IMR-90 (cell line): ENCODE measurements at regions not wholly inside any gene's neighbourhood (a gene's known extent, or its start where the extent isn't known, plus 50 kb on each side); places are given as distances from the start of the nearest gene placed in this dataset.

ENCODE experiments used
- ATAC-seq: fragments of 200-7000 bp; cut with Tn5 transposase; 2 replicates; pipeline ENCODE4 v1.9.1; 2020; ENCODE audit warnings: low read depth, mild to moderate bottlenecking, moderate library complexity
- BruUV-seq: library from RNA; stranded (reverse); fragments of 400-500 nt; replicated peaks from 2 replicates; lab custom pipeline; 2021; lab: Mats Ljungman, UMichigan
- CTCF ChIA-PET: fragments of 300-600 bp; formaldehyde crosslinking; extraction: SDS; loops from one replicate; lab custom pipeline; 2021; ENCODE audit warnings: antibody characterized with exemption; lab: Yijun Ruan, JAX
- POLR2A ChIA-PET: fragments of 300-600 bp; sonication (Branson Sonifier 250); formaldehyde crosslinking; loops from one replicate; lab custom pipeline; 2022; ENCODE audit warnings: antibody characterized with exemption; ENCODE audit not compliant: unreplicated experiment; lab: Charles Lee
- DNase-seq: peaks from one replicate; pipeline ENCODE4 v3.0.0; 2013
- H2AFZ ChIP-seq: replicated peaks from 2 replicates; pipeline ENCODE3; 2013; ENCODE audit warnings: low read length, mild to moderate bottlenecking; ENCODE audit not compliant: poor library complexity
- H2AK5ac ChIP-seq: 2 replicates; pipeline ENCODE4 v1.6.1; 2013; ENCODE audit warnings: low read depth, low read length, inconsistent platforms
- H2AK9ac ChIP-seq: replicated peaks from 2 replicates; pipeline ENCODE3; 2013; ENCODE audit warnings: mild to moderate bottlenecking, low read depth, low read length, moderate library complexity; ENCODE audit not compliant: poor library complexity
- H2BK120ac ChIP-seq: 2 replicates; pipeline ENCODE4 v1.6.1; 2013; ENCODE audit warnings: low read depth, low read length, inconsistent platforms
- H2BK15ac ChIP-seq: 3 replicates; pipeline ENCODE4 v1.6.1; 2013; ENCODE audit warnings: low read depth, low read length, inconsistent platforms
- H2BK20ac ChIP-seq: 2 replicates; pipeline ENCODE4 v1.6.1; 2013; ENCODE audit warnings: low read depth, mild to moderate bottlenecking, inconsistent platforms, low read length, moderate library complexity
- H2BK5ac ChIP-seq: 2 replicates; pipeline ENCODE4 v1.6.1; 2013; ENCODE audit warnings: mild to moderate bottlenecking, low read depth, low read length, inconsistent platforms; ENCODE audit not compliant: poor library complexity, severe bottlenecking
- H3K14ac ChIP-seq: replicated peaks from 2 replicates; pipeline ENCODE4 v1.6.1; 2013; ENCODE audit warnings: low read depth, low read length, inconsistent platforms
- H3K18ac ChIP-seq: 2 replicates; pipeline ENCODE4 v1.6.1; 2013; ENCODE audit warnings: low read depth, low read length, control low read depth
- H3K23ac ChIP-seq: 2 replicates; pipeline ENCODE4 v1.6.1; 2013; ENCODE audit warnings: low read depth, low read length, inconsistent platforms
- H3K27ac ChIP-seq: 2 replicates; pipeline ENCODE4 v1.5.1; 2013; ENCODE audit warnings: mild to moderate bottlenecking, control low read depth, low read length; ENCODE audit not compliant: insufficient read depth
- H3K27me3 ChIP-seq: 2 replicates; pipeline ENCODE4 v1.6.1; 2013; ENCODE audit warnings: low read length; ENCODE audit not compliant: control insufficient read depth, insufficient read depth
- H3K36me3 ChIP-seq: 2 replicates; pipeline ENCODE4 v1.6.1; 2013; ENCODE audit warnings: low read length, mixed read lengths; ENCODE audit not compliant: control insufficient read depth, insufficient read depth
- H3K4ac ChIP-seq: 2 replicates; pipeline ENCODE4 v1.6.1; 2013; ENCODE audit warnings: low read depth, low read length, inconsistent platforms
- H3K4me1 ChIP-seq: 2 replicates; pipeline ENCODE4 v1.6.1; 2013; ENCODE audit warnings: low read length, mixed read lengths; ENCODE audit not compliant: control insufficient read depth, insufficient read depth
- H3K4me2 ChIP-seq: 2 replicates; pipeline ENCODE4 v1.6.1; 2013; ENCODE audit warnings: low read depth, mild to moderate bottlenecking, control low read depth, low read length, moderate library complexity
- H3K4me3 ChIP-seq: 2 replicates; pipeline ENCODE4 v1.5.1; 2013; ENCODE audit warnings: low read depth, mild to moderate bottlenecking, control low read depth, low read length, moderate library complexity; ENCODE audit not compliant: insufficient read depth
- H3K56ac ChIP-seq: 2 replicates; pipeline ENCODE4 v1.6.1; 2013; ENCODE audit warnings: low read length, inconsistent platforms; ENCODE audit not compliant: insufficient read depth; ENCODE audit errors: extremely low read depth
- H3K79me1 ChIP-seq, 2 experiments: 2 replicates each; pipeline ENCODE4 v1.6.1; 2013; ENCODE audit warnings: low read length in 2 of 2, inconsistent platforms in 1 of 2, low read depth in 1 of 2
- H3K9ac ChIP-seq: 2 replicates; pipeline ENCODE4 v1.6.1; 2013; ENCODE audit warnings: low read depth, low read length, control low read depth
- H3K9me1 ChIP-seq: 2 replicates; pipeline ENCODE4 v1.6.1; 2013; ENCODE audit warnings: low read length, inconsistent platforms; ENCODE audit not compliant: insufficient read depth
- H3K9me3 ChIP-seq: 2 replicates; pipeline ENCODE4 v1.6.1; 2013; ENCODE audit warnings: low read length; ENCODE audit not compliant: control insufficient read depth, insufficient read depth
- H4K20me1 ChIP-seq: 2 replicates; pipeline ENCODE4 v1.6.1; 2013; ENCODE audit warnings: low read length, inconsistent platforms; ENCODE audit not compliant: insufficient read depth
- H4K5ac ChIP-seq: 2 replicates; pipeline ENCODE4 v1.6.1; 2013; ENCODE audit warnings: mild to moderate bottlenecking, low read depth, low read length, control low read depth
- H4K8ac ChIP-seq, 2 experiments: 2 replicates each; pipeline ENCODE4 v1.6.1; 2013; ENCODE audit warnings: low read depth in 2 of 2, low read length in 2 of 2, control low read depth in 1 of 2, inconsistent platforms in 1 of 2
- H4K91ac ChIP-seq: 2 replicates; pipeline ENCODE4 v1.6.1; 2013; ENCODE audit warnings: low read depth, low read length, inconsistent platforms; ENCODE audit not compliant: insufficient read depth
- BHLHE40 ChIP-seq: fragments of 150-350 bp; IDR thresholded peaks from 2 replicates; pipeline ENCODE4 v1.6.1; 2016; ENCODE audit warnings: mild to moderate bottlenecking, low read depth, low read length
- CEBPB ChIP-seq: IDR thresholded peaks from 2 replicates; pipeline ENCODE4 v1.6.1; 2012; ENCODE audit warnings: low read depth, low read length, improper control_type of control experiment
- CHD1 ChIP-seq: IDR thresholded peaks from 2 replicates; pipeline ENCODE4 v1.6.1; 2012; ENCODE audit warnings: low read depth, low read length, improper control_type of control experiment
- MAFK ChIP-seq: IDR thresholded peaks from 2 replicates; pipeline ENCODE4 v1.6.1; 2012; ENCODE audit warnings: low read depth, low read length, improper control_type of control experiment
- MAZ ChIP-seq: IDR thresholded peaks from 2 replicates; pipeline ENCODE4 v1.6.1; 2012; ENCODE audit warnings: low read depth, mild to moderate bottlenecking, low read length, improper control_type of control experiment, moderate library complexity, borderline replicate concordance
- MXI1 ChIP-seq: IDR thresholded peaks from 2 replicates; pipeline ENCODE4 v1.6.1; 2012; ENCODE audit warnings: low read depth, mild to moderate bottlenecking, low read length, moderate library complexity, borderline replicate concordance
- NFE2L2 ChIP-seq: fragments of 150-350 bp; IDR thresholded peaks from 2 replicates; pipeline ENCODE4 v1.6.1; 2016; ENCODE audit warnings: low read depth, mild to moderate bottlenecking, low read length
- POLR2A ChIP-seq: IDR thresholded peaks from 2 replicates; pipeline ENCODE4 v1.6.1; 2012; ENCODE audit warnings: mild to moderate bottlenecking, low read depth, low read length
- RAD21 ChIP-seq: IDR thresholded peaks from 2 replicates; pipeline ENCODE4 v1.6.1; 2012; ENCODE audit warnings: low read length, improper control_type of control experiment
- RCOR1 ChIP-seq: IDR thresholded peaks from 2 replicates; pipeline ENCODE4 v1.6.1; 2012; ENCODE audit warnings: mild to moderate bottlenecking, low read length, improper control_type of control experiment; ENCODE audit not compliant: insufficient replicate concordance
- SMC3 ChIP-seq: fragments of 150-350 bp; IDR thresholded peaks from 2 replicates; pipeline ENCODE4 v1.6.1; 2016; ENCODE audit warnings: low read depth, mild to moderate bottlenecking, antibody characterized with exemption, low read length, moderate library complexity
- WGBS, 2 experiments: methylation state at CpG; one replicate each; pipeline versions ENCODE4 v1.1.5 to v1.1.7; 2013; ENCODE audit warnings: missing lambda C conversion rate in 2 of 2; ENCODE audit not compliant: insufficient read length in 1 of 2; ENCODE audit errors: extremely low coverage in 2 of 2; 5-methylcytosine and 5-hydroxymethylcytosine counted together
- dilution Hi-C: fragments of 300-500 bp; cut with HindIII; formaldehyde crosslinking; loops from one replicate; pipeline ENCODE4 v1.14.3; 2018; ENCODE audit warnings: low sequenced_read_pairs; ENCODE audit not compliant: unreplicated experiment
- in situ Hi-C: fragments of 300-500 bp; cut with MboI; formaldehyde crosslinking; loops from 3 replicates; pipeline ENCODE4 v1.14.3; 2019; ENCODE audit warnings: low sequenced_read_pairs, inconsistent platforms, mixed read lengths
- intact Hi-C: fragments of 100-400 bp; cut with micrococcal nuclease; formaldehyde crosslinking; loops from 2 replicates; pipeline ENCODE4 v1.10.0; 2022
- TF ChIP-seq, protein P1 (sequence below): conservative IDR thresholded peaks from 2 replicates; pipeline ENCODE4 v1.5.1; 2012; ENCODE audit warnings: mild to moderate bottlenecking, low read depth, low read length, improper control_type of control experiment
- TF ChIP-seq, protein P2 (sequence below): fragments of 150-350 bp; IDR thresholded peaks from 2 replicates; pipeline ENCODE4 v1.6.1; 2016; ENCODE audit warnings: low read depth, mild to moderate bottlenecking, low read length, moderate library complexity, borderline replicate concordance

DNA sequence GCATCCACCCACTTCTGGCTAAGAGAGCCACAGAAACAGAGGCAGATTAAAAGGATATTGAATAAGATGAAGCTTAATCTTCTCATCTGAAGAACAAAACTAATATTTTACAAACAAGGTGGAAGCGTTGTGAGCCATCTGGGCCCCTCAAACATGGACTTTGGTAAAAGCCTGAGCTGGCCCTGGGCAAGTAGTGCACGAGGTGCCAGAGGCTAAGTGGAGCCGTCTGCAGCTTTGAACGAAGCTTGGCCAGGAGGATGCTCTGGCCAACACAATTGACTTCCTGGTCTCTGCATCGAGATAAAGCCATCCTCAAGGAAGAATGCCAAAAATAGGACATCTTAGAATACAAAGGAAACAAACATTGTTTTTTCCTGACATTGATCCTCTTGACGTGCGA, 53.2 kb upstream of the PLEKHG1 start:
- Histone ChIP-seq H3K23ac (no peak overlapping the region), H3K79me1 (no peaks in the 10 kb centered on the region), H3K9me1 (no peaks in the 10 kb centered on the region), H3K4me1 (no peaks in the 10 kb centered on the region), H2BK120ac (no peak overlapping the region), H3K4me2 (no peak overlapping the region), H3K36me3 (no peaks in the 10 kb centered on the region), H2AK5ac (no peak overlapping the region), H3K14ac (no peak overlapping the region), H2BK5ac (no peak overlapping the region), H4K5ac (no peak overlapping the region), H2AK9ac (no peak overlapping the region), H3K9ac (no peak overlapping the region), H3K18ac (no peak overlapping the region), H3K4ac (no peak overlapping the region), H3K27me3 (no peaks in the 10 kb centered on the region; the same call in 1 of the 2 replicates), H3K56ac (no peak overlapping the region), H3K9me3 (no peaks in the 10 kb centered on the region), H3K27ac (no peak overlapping the region), H2AFZ (no peak overlapping the region), H2BK20ac (no peak overlapping the region), H2BK15ac (no peak overlapping the region), H3K4me3 (no peak overlapping the region), H4K20me1 (no peaks in the 10 kb centered on the region), H4K8ac (no peak overlapping the region), H4K91ac (no peak overlapping the region)
- DNase-seq (no peak), ATAC-seq (no peak)
- intact Hi-C loops (no loop called here), in situ Hi-C loops (no loop called here), dilution Hi-C loops (no loop called here)
- POLR2A ChIA-PET: no interaction called here
- BruUV-seq: no TSS peak
- 32% methylated on average over 4 of the region's 7 CpGs; no CpG with 5 or more reads in 1 of the 2 experiments for WGBS, 2 experiments
- no peak for TF ChIP-seq CEBPB
- TF ChIP-seq, protein P1, sequence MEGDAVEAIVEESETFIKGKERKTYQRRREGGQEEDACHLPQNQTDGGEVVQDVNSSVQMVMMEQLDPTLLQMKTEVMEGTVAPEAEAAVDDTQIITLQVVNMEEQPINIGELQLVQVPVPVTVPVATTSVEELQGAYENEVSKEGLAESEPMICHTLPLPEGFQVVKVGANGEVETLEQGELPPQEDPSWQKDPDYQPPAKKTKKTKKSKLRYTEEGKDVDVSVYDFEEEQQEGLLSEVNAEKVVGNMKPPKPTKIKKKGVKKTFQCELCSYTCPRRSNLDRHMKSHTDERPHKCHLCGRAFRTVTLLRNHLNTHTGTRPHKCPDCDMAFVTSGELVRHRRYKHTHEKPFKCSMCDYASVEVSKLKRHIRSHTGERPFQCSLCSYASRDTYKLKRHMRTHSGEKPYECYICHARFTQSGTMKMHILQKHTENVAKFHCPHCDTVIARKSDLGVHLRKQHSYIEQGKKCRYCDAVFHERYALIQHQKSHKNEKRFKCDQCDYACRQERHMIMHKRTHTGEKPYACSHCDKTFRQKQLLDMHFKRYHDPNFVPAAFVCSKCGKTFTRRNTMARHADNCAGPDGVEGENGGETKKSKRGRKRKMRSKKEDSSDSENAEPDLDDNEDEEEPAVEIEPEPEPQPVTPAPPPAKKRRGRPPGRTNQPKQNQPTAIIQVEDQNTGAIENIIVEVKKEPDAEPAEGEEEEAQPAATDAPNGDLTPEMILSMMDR: no peak
- TF ChIP-seq, protein P2, sequence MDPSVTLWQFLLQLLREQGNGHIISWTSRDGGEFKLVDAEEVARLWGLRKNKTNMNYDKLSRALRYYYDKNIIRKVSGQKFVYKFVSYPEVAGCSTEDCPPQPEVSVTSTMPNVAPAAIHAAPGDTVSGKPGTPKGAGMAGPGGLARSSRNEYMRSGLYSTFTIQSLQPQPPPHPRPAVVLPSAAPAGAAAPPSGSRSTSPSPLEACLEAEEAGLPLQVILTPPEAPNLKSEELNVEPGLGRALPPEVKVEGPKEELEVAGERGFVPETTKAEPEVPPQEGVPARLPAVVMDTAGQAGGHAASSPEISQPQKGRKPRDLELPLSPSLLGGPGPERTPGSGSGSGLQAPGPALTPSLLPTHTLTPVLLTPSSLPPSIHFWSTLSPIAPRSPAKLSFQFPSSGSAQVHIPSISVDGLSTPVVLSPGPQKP: no peak
- TF ChIP-seq MAZ: no peak
- TF ChIP-seq RAD21: no peak
- no peak for TF ChIP-seq BHLHE40
- TF ChIP-seq POLR2A: no peak
- TF ChIP-seq CHD1: no peak
- TF ChIP-seq SMC3: no peak
- no peak for TF ChIP-seq NFE2L2
- TF ChIP-seq RCOR1: no peak
- TF ChIP-seq MAFK: no peak
- TF ChIP-seq MXI1: no peak
- CTCF ChIA-PET: interaction anchor here (0.6 kb wide), 1 partner anchor 1557 kb away, joined by 3 read pairs; no protein-coding TSS in a partner anchor
